NCI-H226 (cell line): ENCODE measurements at regions not wholly inside any gene's neighbourhood (a gene's known extent, or its start where the extent isn't known, plus 50 kb on each side); places are given as distances from the start of the nearest gene placed in this dataset.
"Not testable (repeated sequence)": the region's sequence is repeated elsewhere in the genome, so short reads cannot be mapped to it uniquely, and the experiment has no call there.

ENCODE experiments used
- DNase-seq: peaks from one replicate; pipeline ENCODE4 v3.0.0-alpha.2; 2015

DNA sequence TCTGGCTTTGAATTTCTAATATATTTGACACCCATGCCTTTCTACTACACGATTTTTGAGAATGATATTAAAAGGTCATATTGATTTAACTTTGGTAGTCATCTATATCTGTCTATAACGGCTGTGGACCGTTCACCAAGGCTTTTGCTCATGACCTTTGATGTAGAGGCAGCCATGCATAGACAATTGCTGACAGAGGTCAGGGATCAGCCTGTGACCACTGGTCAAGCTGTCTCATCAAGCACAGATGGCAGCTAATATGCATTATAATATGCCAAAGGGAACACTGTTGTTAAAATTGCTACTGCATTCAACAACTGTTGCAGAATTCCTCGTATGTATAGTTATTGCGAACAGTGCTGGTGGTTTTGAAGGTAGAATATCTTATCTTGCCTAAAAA is 323.9 kb upstream of the DSEL start:
- DNase-seq, result no peak

DNA sequence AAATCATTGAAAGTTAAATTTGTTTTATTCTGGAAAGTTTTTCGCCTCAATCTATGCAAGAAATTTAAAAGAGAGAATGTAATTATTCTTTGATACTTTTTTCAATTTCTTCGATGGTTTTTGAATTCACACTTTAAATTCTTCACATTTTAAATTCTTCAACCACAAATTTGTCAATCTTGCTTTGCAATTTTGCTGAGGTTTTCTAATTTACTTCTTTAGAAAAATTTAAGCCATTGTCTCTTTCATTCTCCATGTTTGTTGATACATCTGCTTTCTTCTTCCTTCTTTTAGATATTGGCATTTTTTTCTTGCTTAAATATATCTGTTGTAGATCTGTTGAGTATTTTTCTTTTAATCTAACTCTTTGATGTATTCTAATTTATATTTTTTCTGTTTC is 301.9 kb upstream of the DSEL start:
- DNase-seq, result no peak

DNA sequence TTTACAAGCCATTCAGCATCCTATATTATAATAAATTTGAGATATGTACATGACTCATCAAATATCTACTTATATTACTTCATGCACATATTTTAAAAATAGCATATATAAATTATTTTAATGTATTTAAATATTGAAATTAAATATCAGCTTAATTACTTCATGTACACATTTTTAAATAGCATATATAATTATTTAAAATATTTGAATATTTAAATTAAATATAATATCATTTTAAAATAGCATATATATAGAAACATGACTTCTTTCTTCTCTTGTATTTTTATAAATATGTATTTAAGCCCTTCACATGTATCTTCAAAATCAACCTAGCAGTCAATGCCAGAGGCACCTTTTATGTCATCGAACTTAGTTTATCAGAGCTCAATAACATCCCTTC is 298.8 kb upstream of the DSEL start:
- DNase-seq, result no peak

DNA sequence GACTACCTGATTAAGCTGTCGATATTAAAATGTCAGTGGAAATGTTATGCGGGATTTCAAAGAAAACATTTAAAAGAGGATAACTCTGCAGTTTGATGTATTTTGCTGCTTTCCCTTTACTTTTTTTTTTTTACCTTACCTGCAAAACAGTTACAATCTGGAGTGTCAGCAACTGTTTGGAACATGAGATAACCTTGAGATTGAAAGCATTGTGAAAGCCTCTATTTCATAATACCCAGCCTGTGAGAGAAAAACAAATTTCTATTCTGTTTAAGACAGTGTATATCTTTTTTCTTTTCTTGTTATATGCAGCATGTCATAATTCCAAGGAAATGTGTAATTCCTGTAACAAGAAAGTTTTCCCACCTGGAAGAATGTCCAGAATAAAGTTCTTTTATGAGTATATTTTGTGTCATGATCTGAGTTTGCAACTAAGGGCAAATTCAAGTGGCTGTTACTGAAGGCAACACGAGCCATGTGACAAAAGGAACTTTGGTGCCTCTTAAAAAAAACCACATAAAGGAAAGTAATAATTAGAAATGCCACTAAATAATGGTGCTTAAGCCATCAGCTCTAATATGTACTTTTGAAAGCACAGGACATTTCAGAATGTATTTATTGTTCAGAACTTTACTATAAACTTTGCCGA is 297.0 kb upstream of the DSEL start:
- DNase-seq, result no peak

- DNase-seq, result no peak
Observed at GRCh38 chr18:67805261-67805660, 288.7 kb upstream of the DSEL start.

DNA sequence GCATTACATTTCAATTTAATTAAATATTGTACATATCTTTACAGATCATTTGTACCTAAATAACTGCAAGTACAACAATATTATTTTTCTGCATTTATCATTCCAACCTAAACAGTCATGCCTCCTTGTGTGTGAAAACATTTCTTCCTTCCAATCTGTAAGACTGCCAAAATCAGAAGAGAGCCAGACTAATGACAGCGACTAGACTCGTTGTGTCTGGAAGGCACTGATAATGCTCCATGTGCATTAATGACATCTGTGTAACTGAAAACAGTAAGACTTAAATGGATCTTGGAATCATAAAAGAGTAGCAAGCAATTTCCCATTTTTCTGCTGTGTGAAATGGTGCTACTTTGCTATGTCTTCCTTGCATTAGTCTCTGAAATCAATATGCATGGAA is 278.0 kb upstream of the DSEL start:
- no peak for DNase-seq

- no peak for DNase-seq
Observed at GRCh38 chr18:67790527-67790926, 274.0 kb upstream of the DSEL start.

DNA sequence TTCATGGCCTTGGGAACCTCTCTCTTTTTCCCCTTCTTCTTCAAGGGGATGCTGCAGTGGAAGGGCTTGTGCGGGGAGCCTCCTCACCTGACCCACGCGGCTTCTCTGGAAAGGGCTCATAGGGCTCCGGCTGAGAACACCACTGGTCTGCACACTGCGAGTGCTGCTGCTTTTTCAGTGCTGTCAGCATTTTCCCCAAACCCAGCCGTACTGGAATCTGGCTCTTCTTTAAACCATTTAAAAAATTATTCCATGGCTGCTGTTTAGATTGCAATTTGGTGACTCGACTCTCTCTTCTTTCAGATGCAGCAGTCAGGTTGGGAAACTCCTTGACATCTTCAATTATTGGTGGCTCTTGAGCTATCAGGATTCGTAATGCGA is 272.6 kb upstream of the DSEL start:
- no peak for DNase-seq

DNA sequence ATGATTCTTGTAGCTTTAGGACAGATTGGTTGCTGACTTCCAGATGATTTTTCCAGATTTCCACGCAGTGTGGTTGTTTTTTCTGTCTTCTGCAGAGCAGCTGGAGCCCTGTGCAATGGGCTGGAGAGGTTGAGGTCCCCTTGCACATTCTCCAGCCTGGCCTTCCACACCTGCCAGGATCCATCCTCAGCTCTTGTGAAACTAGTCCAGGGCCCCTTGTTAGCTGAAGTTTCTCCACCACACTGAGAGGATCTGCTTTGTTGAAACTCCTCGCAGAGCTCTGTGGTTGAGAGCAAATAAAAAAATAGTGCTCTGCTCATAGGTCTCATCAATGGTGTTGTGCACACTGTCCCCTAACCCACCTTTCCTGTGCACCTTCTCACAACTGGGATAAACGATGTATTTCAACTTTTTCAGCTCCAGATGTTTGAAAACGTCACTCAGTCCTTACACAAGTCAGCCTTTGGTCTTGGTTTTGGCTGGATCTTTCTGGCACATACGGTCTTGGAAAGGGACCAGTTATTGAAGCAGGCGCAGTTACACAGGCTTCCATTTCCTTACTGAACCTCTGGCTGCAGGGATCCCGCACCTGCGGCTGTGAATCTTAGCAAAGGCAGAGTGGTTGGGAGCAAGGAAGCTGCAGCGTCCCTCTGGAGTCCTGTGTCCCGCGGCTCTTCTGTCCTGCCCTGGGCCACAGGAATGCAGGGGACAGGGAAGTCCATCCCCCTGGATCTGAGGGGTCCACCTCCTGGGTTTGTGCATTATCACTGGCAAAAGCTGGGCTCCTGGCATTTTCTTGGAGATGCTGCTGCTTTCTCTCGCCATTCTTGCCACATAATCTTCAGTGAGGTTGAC is 272.0 kb upstream of the DSEL start:
- DNase-seq, result no peak

DNA sequence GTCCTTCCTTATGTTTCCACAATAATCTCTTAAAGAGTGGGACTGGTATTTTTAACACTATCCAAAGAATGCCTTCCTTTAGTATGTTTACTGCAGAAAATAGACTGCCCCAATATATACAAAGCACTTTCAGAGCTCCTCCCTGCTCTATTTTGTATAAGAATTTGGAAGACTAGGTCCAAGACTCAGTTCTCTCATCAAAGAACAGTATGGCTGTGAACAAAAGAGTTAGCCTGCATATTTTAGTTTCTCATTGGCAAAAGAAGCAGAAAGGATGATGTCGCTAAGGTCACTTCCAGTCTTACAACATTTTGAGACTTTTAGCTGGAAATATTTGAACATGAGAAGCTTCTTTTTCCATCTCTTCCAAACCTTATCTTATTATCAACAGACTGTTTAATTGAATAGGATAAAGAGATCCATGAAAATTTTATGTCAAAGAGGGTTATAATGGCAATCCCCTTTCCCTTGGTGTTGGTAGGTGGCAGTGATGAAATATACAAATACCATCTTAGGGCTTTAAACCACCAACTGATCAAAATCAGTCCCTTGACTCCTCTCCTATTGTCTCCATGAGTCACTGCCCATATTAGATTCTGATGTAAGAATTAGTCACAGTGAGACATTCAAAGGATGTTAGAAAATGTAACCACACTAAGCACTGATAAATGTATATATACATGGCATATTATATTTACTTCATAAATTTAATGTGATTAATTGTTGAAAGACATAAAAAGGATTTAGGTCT is 266.9 kb upstream of the DSEL start:
- peak; percentile 68 for DNase-seq

- DNase-seq, result no peak
Observed at GRCh38 chr18:67778016-67778415, 261.5 kb upstream of the DSEL start.

GRCh38 chr18:67776929-67777328 is 260.4 kb upstream of the DSEL start:
- no peak for DNase-seq

DNA sequence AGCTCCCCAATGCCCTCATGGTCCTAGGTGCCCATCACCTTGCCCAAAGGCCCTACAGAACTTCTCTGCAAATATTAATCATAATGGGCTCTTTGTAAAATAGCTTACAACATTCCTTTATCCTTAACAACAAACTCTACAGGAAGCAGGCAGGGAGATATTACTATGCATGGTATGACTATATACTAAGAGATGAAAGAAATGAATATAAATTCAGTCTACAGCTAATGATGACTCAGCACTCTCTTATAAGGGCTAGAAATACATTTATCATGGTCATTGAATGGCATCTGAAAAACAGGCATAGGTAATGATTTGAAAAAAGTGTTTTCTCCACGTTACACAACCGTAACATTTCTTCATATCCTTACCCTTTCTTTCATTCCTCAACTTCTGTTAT is 254.8 kb upstream of the DSEL start:
- DNase-seq, result peak; percentile 40

DNA sequence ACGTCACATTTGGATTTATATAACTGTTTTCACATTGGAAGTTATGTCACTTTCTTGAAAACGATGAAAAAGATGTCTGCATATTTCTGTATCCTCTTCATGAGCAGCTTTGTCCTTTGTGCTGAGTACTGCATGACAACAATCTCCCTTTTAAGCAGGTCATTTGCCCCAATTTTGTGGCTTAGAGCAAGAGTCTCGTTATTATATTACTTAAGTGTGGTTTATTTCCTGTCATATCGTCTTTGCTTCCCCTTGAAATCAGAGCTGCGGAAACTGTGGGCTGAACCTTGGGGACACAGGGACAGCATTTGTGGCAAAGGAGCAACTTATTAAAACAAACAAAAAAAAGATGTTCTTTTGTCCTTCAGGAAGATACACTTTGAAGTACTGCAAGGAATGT is 254.0 kb upstream of the DSEL start:
- DNase-seq, result no peak

- peak; percentile 40 for DNase-seq
Observed at GRCh38 chr18:67766930-67767329, 250.4 kb upstream of the DSEL start.

GRCh38 chr18:67752211-67752610 is 235.7 kb upstream of the DSEL start:
- not testable (repeated sequence) for DNase-seq

DNA sequence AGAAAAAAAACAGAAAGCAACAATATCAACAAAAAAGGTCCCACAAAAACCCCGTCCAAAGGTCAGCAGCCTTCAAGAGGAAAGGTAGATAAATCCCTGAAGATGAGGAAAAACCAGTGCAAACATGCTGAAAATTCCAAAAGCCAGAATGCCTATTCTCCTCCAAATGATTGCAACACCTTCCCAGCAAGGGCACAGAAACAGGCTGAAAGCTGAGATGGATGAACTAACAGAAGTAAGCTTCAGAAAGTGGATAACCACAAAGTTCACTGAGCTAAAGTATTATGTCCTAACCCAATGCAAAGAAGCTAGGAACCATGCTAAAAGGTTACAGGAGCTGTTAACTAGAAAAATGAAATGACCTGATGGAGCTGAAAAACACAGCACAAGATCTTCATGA is 226.4 kb upstream of the DSEL start:
- DNase-seq, result no peak

- DNase-seq, result no peak
Observed at GRCh38 chr18:67742525-67742924, 226.0 kb upstream of the DSEL start.

GRCh38 chr18:67735506-67735905 is 219.0 kb upstream of the DSEL start:
- no peak for DNase-seq

GRCh38 chr18:67733088-67733487 is 216.6 kb upstream of the DSEL start:
- peak; percentile 26 for DNase-seq

DNA sequence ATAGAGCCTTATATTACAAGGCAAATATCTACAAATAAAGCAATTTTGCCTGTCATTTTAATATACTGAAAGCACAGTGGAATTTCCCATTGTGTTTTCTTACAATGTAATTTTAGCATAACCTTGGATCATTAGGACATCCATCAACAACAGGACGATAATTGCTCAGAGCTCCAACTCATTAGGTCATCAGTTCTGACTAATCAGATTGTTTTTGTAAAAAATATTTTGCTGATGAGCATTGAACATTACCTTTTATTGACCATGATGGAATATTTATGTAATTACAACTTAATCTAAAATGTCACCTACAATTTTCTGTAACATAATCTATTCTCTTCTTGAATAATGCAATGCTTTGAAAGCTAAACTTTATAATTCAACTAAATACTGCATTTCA is 215.3 kb upstream of the DSEL start:
- peak; percentile 6 for DNase-seq

DNA sequence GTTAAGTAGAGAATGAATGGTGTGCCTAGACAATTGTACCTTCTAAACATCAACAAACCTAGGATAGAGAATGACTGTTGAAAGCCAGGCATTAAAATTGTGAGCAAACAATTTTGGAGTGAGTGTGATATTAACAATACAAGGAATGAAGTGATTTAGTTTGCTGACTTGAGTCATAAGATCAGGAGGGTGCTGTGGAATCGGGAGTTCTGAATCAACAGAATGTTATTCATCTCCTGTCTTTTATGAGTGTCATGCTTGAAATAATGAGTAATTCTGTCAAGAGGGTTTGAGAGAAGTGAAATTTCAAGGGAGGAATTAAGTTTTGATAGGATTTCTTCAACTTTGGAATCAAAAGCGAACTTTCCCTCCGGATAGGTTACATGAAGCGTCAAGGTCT is 214.4 kb upstream of the DSEL start:
- peak; percentile 60 for DNase-seq

- no peak for DNase-seq
Observed at GRCh38 chr18:67728364-67728763, 211.8 kb upstream of the DSEL start.

GRCh38 chr18:67726882-67727281 is 210.4 kb upstream of the DSEL start:
- DNase-seq, result no peak
